Astrocyte of the cerebellum (primary cell): ENCODE measurements at regions not wholly inside any gene's neighbourhood (a gene's known extent, or its start where the extent isn't known, plus 50 kb on each side); places are given as distances from the start of the nearest gene placed in this dataset.
"Not testable (repeated sequence)": the region's sequence is repeated elsewhere in the genome, so short reads cannot be mapped to it uniquely, and the experiment has no call there.

Experiments
- DNase-seq: peaks from one replicate; pipeline ENCODE4 v3.0.0-alpha.2; 2011; ENCODE audit warnings: low read depth
- H3K4me3 ChIP-seq: 2 replicates; pipeline ENCODE4 v1.5.1; 2011; ENCODE audit warnings: mild to moderate bottlenecking, low read depth, low read length, moderate library complexity
- CTCF ChIP-seq: IDR thresholded peaks from 2 replicates; pipeline ENCODE4 v1.5.1; 2012; ENCODE audit warnings: low read length, low read depth, moderate library complexity, mild to moderate bottlenecking; ENCODE audit errors: missing control alignments
- in situ Hi-C: cut with HindIII; loops from 2 replicates; pipeline ENCODE4 v1.10.0; 2017; ENCODE audit warnings: low sequenced_read_pairs

- in situ Hi-C loops, result no loop called here
- no peak for DNase-seq
- H3K4me3 ChIP-seq, result no peak overlapping the region
- TF ChIP-seq CTCF, result no peak
These were observed 160.9 kb downstream of the IGLL1 start for GRCh38 chr22:23419171-23419570.

- no peak overlapping the region for H3K4me3 ChIP-seq
- no peak for TF ChIP-seq CTCF
- in situ Hi-C loops, result no loop called here
- DNase-seq, result no peak
These were observed 161.8 kb downstream of the IGLL1 start for GRCh38 chr22:23418159-23418788.

- in situ Hi-C loops, DNase-seq, H3K4me3 ChIP-seq: not testable (repeated sequence)
These were observed 162.8 kb downstream of the IGLL1 start for GRCh38 chr22:23417327-23417726.

GRCh38 chr22:23416169-23416690 is 163.9 kb downstream of the IGLL1 start:
- H3K4me3 ChIP-seq, DNase-seq, in situ Hi-C loops: not testable (repeated sequence)

GRCh38 chr22:23415490-23415851 is 164.6 kb downstream of the IGLL1 start:
- DNase-seq, result no peak
- H3K4me3 ChIP-seq, result no peak overlapping the region
- no peak for TF ChIP-seq CTCF
- in situ Hi-C loops, result no loop called here

GRCh38 chr22:23414727-23415489 is 165.2 kb downstream of the IGLL1 start:
- H3K4me3 ChIP-seq, result no peak overlapping the region
- no peak for TF ChIP-seq CTCF
- no peak for DNase-seq
- in situ Hi-C loops, result no loop called here

GRCh38 chr22:23411739-23412138 is 168.4 kb downstream of the IGLL1 start:
- in situ Hi-C loops, result no loop called here
- H3K4me3 ChIP-seq, result no peak overlapping the region
- no peak for DNase-seq
- TF ChIP-seq CTCF, result no peak
